DMS53 treated with DMSO at 0.1 percent for 48 hours (cell line): ENCODE measurements at regions not wholly inside any gene's neighbourhood (a gene's known extent, or its start where the extent isn't known, plus 50 kb on each side); places are given as distances from the start of the nearest gene placed in this dataset.
A peak's percentile ranks its signal among the peaks of the same experiment; 100 is the strongest.

Source experiments
- DNase-seq: peaks from one replicate; lab custom pipeline; 2025; ENCODE audit not compliant: unreplicated experiment; lab: John Stamatoyannopoulos, UW

GRCh38 chr10:65793738-65794425 is 1132.0 kb upstream of the LRRTM3 start:
- DNase-seq, result no peak

GRCh38 chr10:65794861-65795260 is 1131.0 kb upstream of the LRRTM3 start:
- peak; percentile 27 for DNase-seq

DNA sequence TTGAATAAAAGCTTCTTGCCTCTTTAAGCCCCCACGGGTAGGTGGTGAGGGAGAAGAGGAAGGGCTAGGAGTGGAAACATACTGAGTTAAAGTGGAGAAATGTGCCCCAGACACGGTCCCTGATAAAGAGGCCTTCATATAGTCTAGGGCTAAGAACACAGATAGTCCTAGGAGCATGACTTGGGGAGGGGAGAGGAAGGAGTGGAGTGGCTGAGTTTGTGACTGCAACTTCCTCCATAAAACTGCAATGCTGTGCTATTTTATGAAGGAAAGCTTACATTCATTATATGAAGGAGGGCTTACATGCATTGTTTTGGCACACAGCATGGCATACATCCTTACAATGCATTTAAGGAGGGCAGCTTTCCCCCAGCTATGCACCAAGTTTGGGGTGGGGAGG is 1129.4 kb upstream of the LRRTM3 start:
- DNase-seq, result no peak

- DNase-seq, result no peak
Measured at GRCh38 chr10:65798133-65798532, 1127.7 kb upstream of the LRRTM3 start.

- DNase-seq, result no peak
Measured at GRCh38 chr10:65802391-65802790, 1123.4 kb upstream of the LRRTM3 start.

- DNase-seq, result no peak
Measured at GRCh38 chr10:65805511-65805910, 1120.3 kb upstream of the LRRTM3 start.

DNA sequence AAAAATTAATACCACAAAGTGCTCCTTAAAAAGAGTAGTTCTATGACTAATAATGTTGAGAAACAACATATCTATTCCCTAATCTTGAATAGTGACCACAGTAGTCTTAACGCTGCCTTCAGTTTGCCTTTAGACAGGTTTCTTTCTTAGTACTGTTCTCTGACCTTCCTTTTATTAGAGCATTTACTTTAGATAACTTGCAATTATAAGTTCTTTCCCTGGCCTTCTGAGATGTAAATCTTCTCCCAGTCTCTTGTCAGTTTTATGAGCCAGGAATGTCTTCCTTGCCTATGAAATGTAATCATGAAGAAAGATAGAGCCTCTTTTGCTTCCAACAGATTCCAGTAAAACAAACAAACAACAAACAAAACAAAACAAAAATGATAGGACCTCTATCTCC is 1119.8 kb upstream of the LRRTM3 start:
- no peak for DNase-seq

DNA sequence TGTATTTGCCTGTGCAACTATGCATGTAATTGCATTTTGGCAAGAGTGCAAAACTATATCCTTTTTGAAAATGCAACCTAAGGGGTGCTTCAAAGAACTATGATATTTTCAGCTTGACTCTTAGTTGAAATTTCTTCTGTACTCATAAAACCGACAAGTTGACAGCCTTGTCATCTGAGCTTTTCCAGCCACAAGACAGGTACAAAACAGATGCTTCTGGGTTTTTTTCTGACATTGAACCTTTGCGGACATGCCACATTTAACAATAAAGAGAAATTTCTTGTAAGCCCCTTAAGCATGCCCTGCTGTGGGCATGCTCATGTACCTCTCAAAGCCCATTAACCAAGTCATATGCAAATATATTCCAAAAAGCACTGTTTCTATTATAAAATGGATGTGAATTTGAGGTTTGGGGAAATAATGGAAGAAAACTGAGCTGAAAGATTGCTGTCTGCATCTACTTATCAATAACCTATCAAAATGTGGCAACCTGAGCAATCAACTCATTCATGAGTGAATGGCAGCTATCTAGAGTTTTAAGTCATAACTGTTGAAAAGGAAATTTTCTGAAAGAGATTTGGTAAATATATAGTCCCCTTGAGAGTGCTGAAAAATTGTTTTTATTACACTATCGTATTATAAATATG is 1117.0 kb upstream of the LRRTM3 start:
- no peak for DNase-seq

GRCh38 chr10:65811931-65812525 is 1113.8 kb upstream of the LRRTM3 start:
- DNase-seq, result no peak

GRCh38 chr10:65816536-65816935 is 1109.3 kb upstream of the LRRTM3 start:
- DNase-seq, result no peak

DNA sequence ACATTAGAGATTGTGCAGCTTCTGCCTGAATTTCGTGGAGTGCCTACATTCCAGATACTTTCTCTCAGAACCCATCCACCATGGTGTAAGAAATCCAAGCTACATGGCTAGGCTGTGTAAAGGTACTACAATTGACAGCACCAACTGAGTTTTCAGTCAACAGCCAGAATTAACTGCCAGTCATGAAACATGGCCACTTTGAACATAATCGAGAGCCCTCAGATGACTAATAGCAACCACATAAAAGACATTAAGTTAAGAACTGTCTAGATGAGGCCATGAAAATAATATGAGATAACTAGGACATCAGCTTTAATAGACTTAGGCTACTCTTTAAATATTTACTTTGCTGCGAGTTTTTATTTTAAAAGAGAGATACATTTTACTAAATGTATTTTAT is 1106.8 kb upstream of the LRRTM3 start:
- peak; percentile 21 for DNase-seq

DNA sequence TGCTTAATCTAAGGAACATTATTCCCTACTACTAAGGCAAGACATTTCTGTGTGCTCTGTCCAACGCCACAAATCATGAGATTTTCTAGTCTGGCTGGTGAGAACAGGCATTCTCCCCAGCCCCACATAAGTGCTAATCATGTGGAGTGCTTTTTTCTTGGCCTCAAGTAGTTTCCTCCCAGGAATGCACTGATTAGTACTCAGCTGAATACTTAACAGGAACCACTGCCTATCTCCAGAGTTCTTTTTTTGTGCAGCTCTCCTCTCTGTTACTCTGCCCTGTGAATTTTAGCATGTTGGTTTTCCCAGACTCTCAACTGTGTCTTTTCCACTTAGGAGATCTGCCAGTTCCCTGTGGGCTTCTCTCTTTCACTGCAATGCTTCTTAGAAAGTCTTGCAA is 1098.5 kb upstream of the LRRTM3 start:
- no peak for DNase-seq

DNA sequence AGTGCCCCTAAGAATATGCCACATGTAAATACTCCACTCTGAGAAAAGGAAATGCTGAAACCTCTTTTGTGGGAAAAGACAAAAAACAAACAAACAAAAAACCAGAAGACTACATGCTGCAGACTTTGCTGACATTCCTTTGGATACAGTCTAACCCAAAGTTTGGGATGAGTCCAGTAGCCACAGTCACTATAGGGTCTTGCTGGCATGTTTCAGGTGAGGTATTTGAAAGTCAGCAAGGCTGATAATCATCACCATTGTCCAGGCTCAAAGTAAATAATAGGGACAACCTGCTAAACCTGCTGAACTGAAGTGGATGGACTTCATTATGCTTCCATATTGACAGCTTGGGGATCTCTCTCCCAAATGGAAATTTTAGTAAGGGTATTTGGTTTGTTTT is 1087.0 kb upstream of the LRRTM3 start:
- DNase-seq, result peak; percentile 70

DNA sequence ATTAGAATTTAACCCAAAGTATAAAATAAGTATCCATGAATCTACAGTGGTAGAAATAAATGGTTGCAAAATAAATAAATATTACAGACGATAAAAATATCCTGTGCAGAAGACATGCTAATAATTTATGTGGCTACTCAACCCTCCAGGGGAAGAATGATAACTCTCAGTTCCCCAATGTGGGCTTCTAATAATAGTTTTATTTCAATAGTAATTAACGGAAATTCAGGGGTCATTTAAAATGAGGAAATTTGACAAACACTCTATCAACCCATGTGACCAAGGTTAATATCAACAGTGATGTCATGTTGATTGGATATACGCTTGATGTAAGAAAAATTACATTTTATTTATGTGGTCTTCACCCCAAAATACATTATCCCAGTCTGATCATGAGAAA is 1082.6 kb upstream of the LRRTM3 start:
- DNase-seq, result no peak

- no peak for DNase-seq
Measured at GRCh38 chr10:65845916-65846315, 1079.9 kb upstream of the LRRTM3 start.

DNA sequence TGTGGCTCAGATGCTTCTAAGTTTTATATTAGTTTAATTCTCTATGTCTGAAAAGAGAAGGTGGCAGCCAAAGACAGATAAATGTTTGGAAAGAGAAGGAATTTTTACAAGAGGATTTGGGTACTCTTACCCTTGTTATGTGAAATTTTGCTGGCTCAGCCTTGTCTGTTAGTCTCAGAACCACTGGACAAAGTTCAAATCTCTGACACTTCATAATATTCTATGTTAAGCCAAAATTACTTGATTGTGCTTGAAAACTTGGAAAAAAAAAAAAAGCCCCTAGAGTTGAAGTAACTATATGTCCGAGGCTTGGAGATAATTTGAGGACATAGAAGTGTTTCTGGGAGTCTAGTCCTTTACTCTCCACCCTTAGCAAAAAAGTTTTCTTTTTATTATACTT is 1079.3 kb upstream of the LRRTM3 start:
- DNase-seq, result no peak

DNA sequence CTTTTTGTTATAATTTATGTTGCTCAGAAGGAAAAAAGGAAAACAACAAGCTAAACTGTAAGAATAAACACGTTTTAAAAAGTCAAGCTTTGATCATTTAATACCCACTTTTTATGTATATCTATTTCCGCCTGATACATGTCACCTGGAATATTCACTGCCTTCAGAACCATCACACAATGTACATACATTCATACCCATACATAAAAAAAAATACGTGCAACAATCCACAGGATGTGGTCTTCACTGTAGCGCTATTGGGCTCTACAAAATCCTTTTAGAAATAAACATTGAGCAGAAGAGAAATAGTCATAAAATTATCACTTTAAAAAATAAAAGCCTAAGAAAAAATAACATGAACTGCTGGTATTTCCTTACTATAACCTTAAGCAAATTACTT is 1078.9 kb upstream of the LRRTM3 start:
- no peak for DNase-seq

DNA sequence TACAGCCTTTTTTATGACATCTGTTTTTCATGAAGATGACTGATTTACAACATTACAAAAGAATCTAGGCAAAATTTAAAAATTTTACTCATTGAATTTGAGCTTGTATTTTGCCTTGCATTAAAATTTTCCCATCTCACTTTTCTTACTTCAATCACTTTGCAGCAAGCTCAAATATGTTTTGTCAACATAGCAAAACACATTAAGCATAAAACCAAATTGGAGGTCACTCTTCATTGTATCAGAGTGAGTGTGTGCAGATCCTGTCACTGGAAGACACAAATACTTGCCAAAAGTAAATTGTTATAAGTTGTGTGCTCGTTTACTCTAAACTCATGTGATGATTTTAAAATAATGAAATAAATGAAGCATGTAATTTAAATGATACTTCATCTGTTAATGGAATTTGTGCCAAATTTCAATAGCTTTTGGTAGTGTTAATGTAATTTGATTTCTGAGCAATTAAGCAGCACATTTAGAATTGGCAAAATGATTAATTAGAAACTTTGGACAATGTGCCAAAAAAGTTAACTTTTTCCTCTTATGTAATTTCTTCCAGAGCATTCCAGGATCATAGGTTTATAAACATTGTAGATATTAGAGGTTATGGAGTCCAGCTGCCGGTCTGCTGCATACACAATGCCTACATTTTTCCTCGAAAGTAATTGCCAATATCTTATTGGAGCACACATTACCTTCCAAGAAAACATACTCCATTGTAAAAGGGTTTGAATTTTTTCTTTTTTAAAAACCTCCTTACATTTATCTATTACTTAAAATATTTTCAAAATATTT is 1078.2 kb upstream of the LRRTM3 start:
- DNase-seq, result no peak

- DNase-seq, result no peak
Measured at GRCh38 chr10:65858841-65859240, 1067.0 kb upstream of the LRRTM3 start.

GRCh38 chr10:65861249-65861648 is 1064.6 kb upstream of the LRRTM3 start:
- DNase-seq, result peak; percentile 7
